ENCODE measurements at regions not wholly inside any gene's neighbourhood (a gene's known extent, or its start where the extent isn't known, plus 50 kb on each side); places are given as distances from the start of the nearest gene placed in this dataset.

DNA sequence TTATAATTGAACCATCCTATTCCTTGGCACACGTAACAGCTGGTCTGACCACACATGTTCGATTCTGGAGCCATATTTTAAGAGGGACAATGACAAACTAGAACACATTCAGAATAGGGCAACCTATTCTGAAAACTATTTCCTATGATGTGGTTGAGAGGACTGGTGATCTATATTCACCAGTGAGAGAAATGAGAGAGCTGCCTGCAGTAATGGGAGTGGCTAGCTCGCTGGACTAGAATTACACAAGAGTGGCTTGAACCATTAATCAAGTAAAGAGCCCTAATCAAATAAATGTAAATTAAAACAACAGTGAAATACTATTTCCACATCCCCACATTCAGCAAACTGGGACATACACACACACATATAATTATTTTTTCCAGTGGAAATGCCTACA, 55.3 kb upstream of the LY86 start:
- TF ChIP-seq POLR2A (IDR thresholded peaks at IDR 0.05; ENCODE audit: low read length) (no peak), GATA1 (IDR thresholded peaks at IDR 0.05; ENCODE audit: low read depth, low read length) (no peak)

Measured in erythroblast (primary cell).